ENCODE measurements at regions not wholly inside any gene's neighbourhood (a gene's known extent, or its start where the extent isn't known, plus 50 kb on each side); places are given as distances from the start of the nearest gene placed in this dataset.

- DNase-seq (no peak), ATAC-seq (ENCODE audit: low read depth) (no peak)
- H3K36me3 ChIP-seq (replicated peaks in 1 of 2; ENCODE audit: control extremely low read depth in 1 of 2, control insufficient read depth in 1 of 2, extremely low read depth in 1 of 2, insufficient read depth in 2 of 2, low read length in 1 of 2): no peaks in the 10 kb centered on the region
- WGBS (ENCODE audit: insufficient coverage): no CpG with 5 or more reads among the region's 1 CpG
- H3K9me3 ChIP-seq (ENCODE audit: control extremely low read depth in 1 of 3, control insufficient read depth in 2 of 3, insufficient read depth in 1 of 3, low read length in 2 of 3): peaks cover 0 to 3% (median 1%) of the 10 kb centered on the region in 3 donors
- CTCF ChIA-PET: no interaction called here
- Mint-ChIP-seq H3K27me3 (no peaks in the 10 kb centered on the region), H3K9me3 (ENCODE audit: insufficient read depth) (no peaks in the 10 kb centered on the region), H3K4me1 (no peaks in the 10 kb centered on the region), H3K27ac (no peak overlapping the region), H3K4me3 (no peak overlapping the region)
- H3K4me2 ChIP-seq (replicated peaks; ENCODE audit: low read depth, low read length, poor library complexity, severe bottlenecking): no peak overlapping the region
- H3K4me3 ChIP-seq (ENCODE audit: control extremely low read depth in 1 of 5, extremely low read depth in 1 of 5, insufficient read depth in 1 of 5, low read depth in 2 of 5, low read length in 4 of 5): no peak overlapping the region
- H3K9ac ChIP-seq (ENCODE audit: low read length): no peak overlapping the region
- intact Hi-C loops (cut with micrococcal nuclease): no loop called here
- H2AFZ ChIP-seq (ENCODE audit: insufficient read depth, low read depth, low read length, poor library complexity, severe bottlenecking): no peak overlapping the region
- H4K20me1 ChIP-seq (ENCODE audit: control insufficient read depth, insufficient read depth, low read length, poor library complexity, severe bottlenecking): no peaks in the 10 kb centered on the region
- POLR2A ChIA-PET: no interaction called here
- TF ChIP-seq CTCF (IDR thresholded peaks at IDR 0.05): no peak
- no peak for TF ChIP-seq EZH2 (IDR thresholded peaks at IDR 0.05; ENCODE audit: borderline replicate concordance, insufficient read depth, low read depth, low read length, poor library complexity, severe bottlenecking)
- H3K27ac ChIP-seq (ENCODE audit: low read length in 2 of 2): no peak overlapping the region
- H3K79me2 ChIP-seq (ENCODE audit: control insufficient read depth, insufficient read depth, low read length): no peaks in the 10 kb centered on the region
- H3K4me1 ChIP-seq (ENCODE audit: control insufficient read depth in 2 of 2, insufficient read depth in 2 of 2, low read length in 2 of 2): no peaks in the 10 kb centered on the region
- H3K27me3 ChIP-seq (replicated peaks in 1 of 4; ENCODE audit: control extremely low read depth in 1 of 4, control insufficient read depth in 3 of 4, insufficient read depth in 4 of 4, low read length in 3 of 4): no peaks in the 10 kb centered on the region
Observed at GRCh38 chr1:78263946-78264345, 218.2 kb downstream of the GIPC2 start.

GRCh38 chr1:78267513-78268218, 221.9 kb downstream of the GIPC2 start:
- intact Hi-C loops (cut with micrococcal nuclease): no loop called here
- TF ChIP-seq CTCF (IDR thresholded peaks at IDR 0.05) (no peak), EZH2 (IDR thresholded peaks at IDR 0.05; ENCODE audit: borderline replicate concordance, insufficient read depth, low read depth, low read length, poor library complexity, severe bottlenecking) (no peak)
- CTCF ChIA-PET: no interaction called here
- Histone ChIP-seq H3K9ac (ENCODE audit: low read length) (no peak overlapping the region), H3K27ac (ENCODE audit: low read length in 2 of 2) (no peak overlapping the region), H3K4me3 (ENCODE audit: control extremely low read depth in 1 of 5, extremely low read depth in 1 of 5, insufficient read depth in 1 of 5, low read depth in 2 of 5, low read length in 4 of 5) (no peak overlapping the region), H3K4me2 (replicated peaks; ENCODE audit: low read depth, low read length, poor library complexity, severe bottlenecking) (no peak overlapping the region), H3K9me3 (ENCODE audit: control extremely low read depth in 1 of 3, control insufficient read depth in 2 of 3, insufficient read depth in 1 of 3, low read length in 2 of 3) (peaks cover 0 to 3% (median 1%) of the 10 kb centered on the region in 3 donors), H3K27me3 (replicated peaks in 1 of 4; ENCODE audit: control extremely low read depth in 1 of 4, control insufficient read depth in 3 of 4, insufficient read depth in 4 of 4, low read length in 3 of 4) (no peaks in the 10 kb centered on the region), H3K79me2 (ENCODE audit: control insufficient read depth, insufficient read depth, low read length) (no peaks in the 10 kb centered on the region), H3K4me1 (ENCODE audit: control insufficient read depth in 2 of 2, insufficient read depth in 2 of 2, low read length in 2 of 2) (no peaks in the 10 kb centered on the region), H3K36me3 (replicated peaks in 1 of 2; ENCODE audit: control extremely low read depth in 1 of 2, control insufficient read depth in 1 of 2, extremely low read depth in 1 of 2, insufficient read depth in 2 of 2, low read length in 1 of 2) (no peaks in the 10 kb centered on the region), H2AFZ (ENCODE audit: insufficient read depth, low read depth, low read length, poor library complexity, severe bottlenecking) (no peak overlapping the region), H4K20me1 (ENCODE audit: control insufficient read depth, insufficient read depth, low read length, poor library complexity, severe bottlenecking) (no peaks in the 10 kb centered on the region)
- Mint-ChIP-seq H3K9me3 (ENCODE audit: insufficient read depth) (no peaks in the 10 kb centered on the region), H3K27me3 (no peaks in the 10 kb centered on the region), H3K4me1 (no peaks in the 10 kb centered on the region), H3K4me3 (no peak overlapping the region), H3K27ac (no peak overlapping the region)
- POLR2A ChIA-PET: no interaction called here
- WGBS (ENCODE audit: insufficient coverage): no CpG with 5 or more reads among the region's 3 CpGs
- ATAC-seq (ENCODE audit: low read depth): no peak
- DNase-seq: no peak

Data from B cell (primary cell).